IMR-90 (cell line): ENCODE measurements at regions not wholly inside any gene's neighbourhood (a gene's known extent, or its start where the extent isn't known, plus 50 kb on each side); places are given as distances from the start of the nearest gene placed in this dataset.
"Not testable (repeated sequence)": the region's sequence is repeated elsewhere in the genome, so short reads cannot be mapped to it uniquely, and the experiment has no call there.

ENCODE experiments used
- ATAC-seq: fragments of 200-7000 bp; cut with Tn5 transposase; 2 replicates; pipeline ENCODE4 v1.9.1; 2020; ENCODE audit warnings: low read depth, mild to moderate bottlenecking, moderate library complexity
- BruUV-seq: library from RNA; stranded (reverse); fragments of 400-500 nt; replicated peaks from 2 replicates; lab custom pipeline; 2021; lab: Mats Ljungman, UMichigan
- CTCF ChIA-PET: fragments of 300-600 bp; formaldehyde crosslinking; extraction: SDS; loops from one replicate; lab custom pipeline; 2021; ENCODE audit warnings: antibody characterized with exemption; lab: Yijun Ruan, JAX
- POLR2A ChIA-PET: fragments of 300-600 bp; sonication (Branson Sonifier 250); formaldehyde crosslinking; loops from one replicate; lab custom pipeline; 2022; ENCODE audit warnings: antibody characterized with exemption; ENCODE audit not compliant: unreplicated experiment; lab: Charles Lee
- DNase-seq: peaks from one replicate; pipeline ENCODE4 v3.0.0; 2013
- H2AFZ ChIP-seq: replicated peaks from 2 replicates; pipeline ENCODE3; 2013; ENCODE audit warnings: low read length, mild to moderate bottlenecking; ENCODE audit not compliant: poor library complexity
- H2AK5ac ChIP-seq: 2 replicates; pipeline ENCODE4 v1.6.1; 2013; ENCODE audit warnings: low read depth, low read length, inconsistent platforms
- H2AK9ac ChIP-seq: replicated peaks from 2 replicates; pipeline ENCODE3; 2013; ENCODE audit warnings: mild to moderate bottlenecking, low read depth, low read length, moderate library complexity; ENCODE audit not compliant: poor library complexity
- H2BK120ac ChIP-seq: 2 replicates; pipeline ENCODE4 v1.6.1; 2013; ENCODE audit warnings: low read depth, low read length, inconsistent platforms
- H2BK15ac ChIP-seq: 3 replicates; pipeline ENCODE4 v1.6.1; 2013; ENCODE audit warnings: low read depth, low read length, inconsistent platforms
- H2BK20ac ChIP-seq: 2 replicates; pipeline ENCODE4 v1.6.1; 2013; ENCODE audit warnings: low read depth, mild to moderate bottlenecking, inconsistent platforms, low read length, moderate library complexity
- H2BK5ac ChIP-seq: 2 replicates; pipeline ENCODE4 v1.6.1; 2013; ENCODE audit warnings: mild to moderate bottlenecking, low read depth, low read length, inconsistent platforms; ENCODE audit not compliant: poor library complexity, severe bottlenecking
- H3K14ac ChIP-seq: replicated peaks from 2 replicates; pipeline ENCODE4 v1.6.1; 2013; ENCODE audit warnings: low read depth, low read length, inconsistent platforms
- H3K18ac ChIP-seq: 2 replicates; pipeline ENCODE4 v1.6.1; 2013; ENCODE audit warnings: low read depth, low read length, control low read depth
- H3K23ac ChIP-seq: 2 replicates; pipeline ENCODE4 v1.6.1; 2013; ENCODE audit warnings: low read depth, low read length, inconsistent platforms
- H3K27ac ChIP-seq: 2 replicates; pipeline ENCODE4 v1.5.1; 2013; ENCODE audit warnings: mild to moderate bottlenecking, control low read depth, low read length; ENCODE audit not compliant: insufficient read depth
- H3K27me3 ChIP-seq: 2 replicates; pipeline ENCODE4 v1.6.1; 2013; ENCODE audit warnings: low read length; ENCODE audit not compliant: control insufficient read depth, insufficient read depth
- H3K36me3 ChIP-seq: 2 replicates; pipeline ENCODE4 v1.6.1; 2013; ENCODE audit warnings: low read length, mixed read lengths; ENCODE audit not compliant: control insufficient read depth, insufficient read depth
- H3K4ac ChIP-seq: 2 replicates; pipeline ENCODE4 v1.6.1; 2013; ENCODE audit warnings: low read depth, low read length, inconsistent platforms
- H3K4me1 ChIP-seq: 2 replicates; pipeline ENCODE4 v1.6.1; 2013; ENCODE audit warnings: low read length, mixed read lengths; ENCODE audit not compliant: control insufficient read depth, insufficient read depth
- H3K4me2 ChIP-seq: 2 replicates; pipeline ENCODE4 v1.6.1; 2013; ENCODE audit warnings: low read depth, mild to moderate bottlenecking, control low read depth, low read length, moderate library complexity
- H3K4me3 ChIP-seq: 2 replicates; pipeline ENCODE4 v1.5.1; 2013; ENCODE audit warnings: low read depth, mild to moderate bottlenecking, control low read depth, low read length, moderate library complexity; ENCODE audit not compliant: insufficient read depth
- H3K56ac ChIP-seq: 2 replicates; pipeline ENCODE4 v1.6.1; 2013; ENCODE audit warnings: low read length, inconsistent platforms; ENCODE audit not compliant: insufficient read depth; ENCODE audit errors: extremely low read depth
- H3K79me1 ChIP-seq, 2 experiments: 2 replicates each; pipeline ENCODE4 v1.6.1; 2013; ENCODE audit warnings: low read length in 2 of 2, inconsistent platforms in 1 of 2, low read depth in 1 of 2
- H3K9ac ChIP-seq: 2 replicates; pipeline ENCODE4 v1.6.1; 2013; ENCODE audit warnings: low read depth, low read length, control low read depth
- H3K9me1 ChIP-seq: 2 replicates; pipeline ENCODE4 v1.6.1; 2013; ENCODE audit warnings: low read length, inconsistent platforms; ENCODE audit not compliant: insufficient read depth
- H3K9me3 ChIP-seq: 2 replicates; pipeline ENCODE4 v1.6.1; 2013; ENCODE audit warnings: low read length; ENCODE audit not compliant: control insufficient read depth, insufficient read depth
- H4K20me1 ChIP-seq: 2 replicates; pipeline ENCODE4 v1.6.1; 2013; ENCODE audit warnings: low read length, inconsistent platforms; ENCODE audit not compliant: insufficient read depth
- H4K5ac ChIP-seq: 2 replicates; pipeline ENCODE4 v1.6.1; 2013; ENCODE audit warnings: mild to moderate bottlenecking, low read depth, low read length, control low read depth
- H4K8ac ChIP-seq, 2 experiments: 2 replicates each; pipeline ENCODE4 v1.6.1; 2013; ENCODE audit warnings: low read depth in 2 of 2, low read length in 2 of 2, control low read depth in 1 of 2, inconsistent platforms in 1 of 2
- H4K91ac ChIP-seq: 2 replicates; pipeline ENCODE4 v1.6.1; 2013; ENCODE audit warnings: low read depth, low read length, inconsistent platforms; ENCODE audit not compliant: insufficient read depth
- NFE2L2 ChIP-seq: fragments of 150-350 bp; IDR thresholded peaks from 2 replicates; pipeline ENCODE4 v1.6.1; 2016; ENCODE audit warnings: low read depth, mild to moderate bottlenecking, low read length
- RAD21 ChIP-seq: IDR thresholded peaks from 2 replicates; pipeline ENCODE4 v1.6.1; 2012; ENCODE audit warnings: low read length, improper control_type of control experiment
- WGBS, 2 experiments: methylation state at CpG; one replicate each; pipeline versions ENCODE4 v1.1.5 to v1.1.7; 2013; ENCODE audit warnings: missing lambda C conversion rate in 2 of 2; ENCODE audit not compliant: insufficient read length in 1 of 2; ENCODE audit errors: extremely low coverage in 2 of 2; 5-methylcytosine and 5-hydroxymethylcytosine counted together
- dilution Hi-C: fragments of 300-500 bp; cut with HindIII; formaldehyde crosslinking; loops from one replicate; pipeline ENCODE4 v1.14.3; 2018; ENCODE audit warnings: low sequenced_read_pairs; ENCODE audit not compliant: unreplicated experiment
- in situ Hi-C: fragments of 300-500 bp; cut with MboI; formaldehyde crosslinking; loops from 3 replicates; pipeline ENCODE4 v1.14.3; 2019; ENCODE audit warnings: low sequenced_read_pairs, inconsistent platforms, mixed read lengths
- intact Hi-C: fragments of 100-400 bp; cut with micrococcal nuclease; formaldehyde crosslinking; loops from 2 replicates; pipeline ENCODE4 v1.10.0; 2022

DNA sequence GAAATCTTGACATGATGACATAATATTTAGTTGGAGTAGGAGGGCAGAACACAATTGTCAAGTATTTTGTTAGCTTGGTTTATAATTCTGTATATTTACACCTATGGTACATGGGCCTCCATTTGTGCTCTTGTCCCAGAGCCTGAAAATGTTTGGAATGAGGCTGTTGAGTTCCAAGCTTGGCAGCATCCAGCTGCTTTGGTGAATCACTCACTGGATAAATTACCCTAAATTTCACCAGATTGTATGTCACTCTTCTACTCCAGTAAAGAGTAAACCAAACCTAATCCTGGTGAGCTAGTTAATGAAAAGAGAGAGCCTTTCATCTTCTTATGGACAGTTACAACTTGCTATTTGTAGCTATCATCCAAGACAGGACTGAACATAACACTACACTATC, 928.7 kb downstream of the DIPK2A start:
- Histone ChIP-seq H3K14ac (no peak overlapping the region), H3K27ac (no peak overlapping the region), H3K4me3 (no peak overlapping the region), H4K5ac (no peak overlapping the region), H2AK5ac (no peak overlapping the region), H2AFZ (no peak overlapping the region), H3K9me3 (no peaks in the 10 kb centered on the region), H3K56ac (no peak overlapping the region), H3K36me3 (no peaks in the 10 kb centered on the region), H3K4me2 (no peak overlapping the region), H3K23ac (no peak overlapping the region), H3K4ac (no peak overlapping the region), H3K79me1 (no peaks in the 10 kb centered on the region), H2AK9ac (no peak overlapping the region), H2BK15ac (no peak overlapping the region), H3K27me3 (no peaks in the 10 kb centered on the region), H3K9ac (no peak overlapping the region), H3K9me1 (no peaks in the 10 kb centered on the region), H4K20me1 (no peaks in the 10 kb centered on the region), H3K18ac (no peak overlapping the region), H2BK120ac (no peak overlapping the region), H3K4me1 (no peaks in the 10 kb centered on the region), H4K91ac (no peak overlapping the region), H2BK5ac (no peak overlapping the region), H4K8ac (no peak overlapping the region), H2BK20ac (no peak overlapping the region)
- intact Hi-C loops: no loop called here
- in situ Hi-C loops: no loop called here
- no TSS peak for BruUV-seq
- ChIA-PET CTCF (no interaction called here), POLR2A (no interaction called here)
- no peak for DNase-seq
- TF ChIP-seq RAD21 (no peak), NFE2L2 (no peak)
- dilution Hi-C loops: no loop called here
- ATAC-seq: no peak

DNA sequence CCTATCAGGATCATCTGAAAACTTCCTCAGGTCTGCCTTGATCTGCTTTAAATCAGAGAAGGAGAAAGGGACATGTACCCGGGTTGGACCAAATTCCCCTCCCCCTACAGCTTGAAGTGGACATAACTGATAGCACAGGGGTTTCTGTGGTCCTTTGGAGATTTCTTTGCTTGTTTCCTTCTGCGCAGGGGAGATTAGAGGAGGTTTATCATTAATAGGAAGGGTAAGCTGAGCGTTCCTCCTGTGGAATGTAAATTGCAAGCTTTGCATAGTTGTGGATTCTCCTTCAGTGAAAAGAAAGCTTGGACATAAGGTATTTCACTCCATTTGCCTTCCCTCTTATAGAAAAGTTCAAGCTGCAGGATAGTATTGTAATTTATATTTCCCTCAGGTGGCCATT, 936.0 kb downstream of the DIPK2A start:
- H3K56ac ChIP-seq, H3K36me3 ChIP-seq, H2AFZ ChIP-seq, DNase-seq, BruUV-seq, H3K23ac ChIP-seq, H4K20me1 ChIP-seq, H4K91ac ChIP-seq, H3K18ac ChIP-seq, H2BK5ac ChIP-seq, H3K4me3 ChIP-seq, dilution Hi-C loops, H4K5ac ChIP-seq, H2BK20ac ChIP-seq, H2BK120ac ChIP-seq, H3K9me1 ChIP-seq, H2BK15ac ChIP-seq, CTCF ChIA-PET, in situ Hi-C loops, POLR2A ChIA-PET, H3K9ac ChIP-seq, H2AK5ac ChIP-seq, H3K4me1 ChIP-seq, intact Hi-C loops, H4K8ac ChIP-seq, H3K27ac ChIP-seq, ATAC-seq, H3K4ac ChIP-seq, H2AK9ac ChIP-seq, H3K79me1 ChIP-seq, H3K9me3 ChIP-seq, H3K27me3 ChIP-seq, H3K14ac ChIP-seq, H3K4me2 ChIP-seq: not testable (repeated sequence)
- no CpG with 5 or more reads among the region's 3 CpGs for WGBS, 2 experiments
